ENCODE measurements at regions not wholly inside any gene's neighbourhood (a gene's known extent, or its start where the extent isn't known, plus 50 kb on each side); places are given as distances from the start of the nearest gene placed in this dataset.

- Histone ChIP-seq H3K9ac (replicated peaks; ENCODE audit: extremely low read depth, insufficient read depth, low read length) (no peak overlapping the region), H3K4me1 (ENCODE audit: control insufficient read depth, extremely low read depth, insufficient read depth, low read length) (no peaks in the 10 kb centered on the region), H3K9me1 (replicated peaks; ENCODE audit: control insufficient read depth, extremely low read depth, insufficient read depth, low read length) (peaks cover 2% of the 10 kb centered on the region), H4K20me1 (replicated peaks; ENCODE audit: control insufficient read depth, extremely low read depth, insufficient read depth, low read length) (no peaks in the 10 kb centered on the region), H3K27me3 (ENCODE audit: control insufficient read depth in 2 of 2, insufficient read depth in 2 of 2, low read length in 2 of 2) (no peaks in the 10 kb centered on the region), H3K27ac (ENCODE audit: insufficient read depth, low read depth, low read length) (no peak overlapping the region), H3K9me3 (replicated peaks; ENCODE audit: control insufficient read depth, insufficient read depth, low read length) (no peaks in the 10 kb centered on the region), H2AFZ (ENCODE audit: low read depth, low read length) (no peak overlapping the region), H3K4me3 (replicated peaks in 1 of 3; ENCODE audit: insufficient read depth in 1 of 3, low read depth in 1 of 3, low read length in 3 of 3) (no peak overlapping the region), H3K79me2 (ENCODE audit: control insufficient read depth, insufficient read depth, low read length) (no peaks in the 10 kb centered on the region), H3K36me3 (ENCODE audit: control insufficient read depth in 2 of 2, extremely low read depth in 1 of 2, insufficient read depth in 2 of 2, low read length in 2 of 2) (no peaks in the 10 kb centered on the region), H3K4me2 (ENCODE audit: insufficient read depth, low read length) (no peak overlapping the region)
- no TSS peak for BruUV-seq (replicated peaks)
- no peak for DNase-seq (ENCODE audit: low read depth, low spot score)
- TF ChIP-seq GATA2 (IDR thresholded peaks at IDR 0.05; ENCODE audit: insufficient read depth, insufficient read length, low read depth, low read length) (no peak), EZH2 (IDR thresholded peaks at IDR 0.05; ENCODE audit: borderline replicate concordance, low read depth, low read length, severe bottlenecking) (no peak), POLR2A (IDR thresholded peaks at IDR 0.05; ENCODE audit: low read depth, low read length) (no peak), JUN (IDR thresholded peaks at IDR 0.05; ENCODE audit: borderline replicate concordance, insufficient read depth, insufficient read length, low read depth) (no peak), POLR2AphosphoS5 (IDR thresholded peaks at IDR 0.05; ENCODE audit: insufficient read depth, low read depth, low read length) (no peak), FOS (IDR thresholded peaks at IDR 0.05; ENCODE audit: borderline replicate concordance, insufficient read depth, low read length) (no peak), MYC (IDR thresholded peaks at IDR 0.05; ENCODE audit: low read depth, low read length) (no peak)
- TF ChIP-seq, protein P1, sequence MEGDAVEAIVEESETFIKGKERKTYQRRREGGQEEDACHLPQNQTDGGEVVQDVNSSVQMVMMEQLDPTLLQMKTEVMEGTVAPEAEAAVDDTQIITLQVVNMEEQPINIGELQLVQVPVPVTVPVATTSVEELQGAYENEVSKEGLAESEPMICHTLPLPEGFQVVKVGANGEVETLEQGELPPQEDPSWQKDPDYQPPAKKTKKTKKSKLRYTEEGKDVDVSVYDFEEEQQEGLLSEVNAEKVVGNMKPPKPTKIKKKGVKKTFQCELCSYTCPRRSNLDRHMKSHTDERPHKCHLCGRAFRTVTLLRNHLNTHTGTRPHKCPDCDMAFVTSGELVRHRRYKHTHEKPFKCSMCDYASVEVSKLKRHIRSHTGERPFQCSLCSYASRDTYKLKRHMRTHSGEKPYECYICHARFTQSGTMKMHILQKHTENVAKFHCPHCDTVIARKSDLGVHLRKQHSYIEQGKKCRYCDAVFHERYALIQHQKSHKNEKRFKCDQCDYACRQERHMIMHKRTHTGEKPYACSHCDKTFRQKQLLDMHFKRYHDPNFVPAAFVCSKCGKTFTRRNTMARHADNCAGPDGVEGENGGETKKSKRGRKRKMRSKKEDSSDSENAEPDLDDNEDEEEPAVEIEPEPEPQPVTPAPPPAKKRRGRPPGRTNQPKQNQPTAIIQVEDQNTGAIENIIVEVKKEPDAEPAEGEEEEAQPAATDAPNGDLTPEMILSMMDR (IDR thresholded peaks at IDR 0.05; ENCODE audit: extremely low read depth in 1 of 2, insufficient read depth in 1 of 2, low read depth in 1 of 2, low read length in 2 of 2), result no peak
- TF ChIP-seq, protein P2, sequence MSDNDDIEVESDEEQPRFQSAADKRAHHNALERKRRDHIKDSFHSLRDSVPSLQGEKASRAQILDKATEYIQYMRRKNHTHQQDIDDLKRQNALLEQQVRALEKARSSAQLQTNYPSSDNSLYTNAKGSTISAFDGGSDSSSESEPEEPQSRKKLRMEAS (IDR thresholded peaks at IDR 0.05; ENCODE audit: insufficient read depth, insufficient read length), result no peak
- FAIRE-seq, result no peak
- CTCF ChIA-PET, result no interaction called here
- dilution Hi-C loops (cut with MboI; ENCODE audit: extremely low pct_ligation_motif_present, low sequenced_read_pairs), result no loop called here
- intact Hi-C loops (cut with micrococcal nuclease), result no loop called here
- POLR2A ChIA-PET, result no interaction called here
Observed at GRCh38 chr14:71556730-71557129, 375.5 kb upstream of the RGS6 start.
